ENCODE measurements at regions not wholly inside any gene's neighbourhood (a gene's known extent, or its start where the extent isn't known, plus 50 kb on each side); places are given as distances from the start of the nearest gene placed in this dataset.

DNA sequence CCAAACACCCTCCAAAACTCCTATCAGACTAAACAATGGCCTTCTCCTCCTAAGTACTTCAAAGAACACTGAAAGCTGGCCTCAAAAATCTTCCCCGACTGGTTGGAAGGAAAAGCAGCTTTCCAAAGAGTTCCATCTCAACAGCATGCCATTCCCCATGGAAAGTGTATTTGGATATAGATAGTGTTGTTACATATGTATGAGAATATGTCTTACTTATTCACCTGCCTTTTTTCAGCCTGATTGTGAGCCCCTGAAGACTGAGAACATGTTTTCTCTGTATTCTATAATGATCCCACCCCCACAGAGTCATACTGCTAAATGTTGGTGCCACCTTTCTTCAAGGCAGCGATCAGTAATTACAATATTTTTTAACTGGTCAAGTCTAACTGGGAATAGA is 185.4 kb upstream of the G2E3 start:
- no peak for DNase-seq
- Histone ChIP-seq H3K4me1 (no peaks in the 10 kb centered on the region), H3K4me3 (no peak overlapping the region), H3K27ac (no peak overlapping the region), H3K9me3 (no peaks in the 10 kb centered on the region), H3K27me3 (peaks cover 0 to 3% (median 0%) of the 10 kb centered on the region in 4 donors), H3K36me3 (no peaks in the 10 kb centered on the region)
- intact Hi-C loops (cut with DNase I), result no loop called here
- 58 to 72% methylated on average over 2 of the region's 2 CpGs for WGBS, 2 donors
- TF ChIP-seq POLR2A (IDR thresholded peaks at IDR 0.05), result no peak
- TF ChIP-seq, protein P1, sequence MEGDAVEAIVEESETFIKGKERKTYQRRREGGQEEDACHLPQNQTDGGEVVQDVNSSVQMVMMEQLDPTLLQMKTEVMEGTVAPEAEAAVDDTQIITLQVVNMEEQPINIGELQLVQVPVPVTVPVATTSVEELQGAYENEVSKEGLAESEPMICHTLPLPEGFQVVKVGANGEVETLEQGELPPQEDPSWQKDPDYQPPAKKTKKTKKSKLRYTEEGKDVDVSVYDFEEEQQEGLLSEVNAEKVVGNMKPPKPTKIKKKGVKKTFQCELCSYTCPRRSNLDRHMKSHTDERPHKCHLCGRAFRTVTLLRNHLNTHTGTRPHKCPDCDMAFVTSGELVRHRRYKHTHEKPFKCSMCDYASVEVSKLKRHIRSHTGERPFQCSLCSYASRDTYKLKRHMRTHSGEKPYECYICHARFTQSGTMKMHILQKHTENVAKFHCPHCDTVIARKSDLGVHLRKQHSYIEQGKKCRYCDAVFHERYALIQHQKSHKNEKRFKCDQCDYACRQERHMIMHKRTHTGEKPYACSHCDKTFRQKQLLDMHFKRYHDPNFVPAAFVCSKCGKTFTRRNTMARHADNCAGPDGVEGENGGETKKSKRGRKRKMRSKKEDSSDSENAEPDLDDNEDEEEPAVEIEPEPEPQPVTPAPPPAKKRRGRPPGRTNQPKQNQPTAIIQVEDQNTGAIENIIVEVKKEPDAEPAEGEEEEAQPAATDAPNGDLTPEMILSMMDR (IDR thresholded peaks at IDR 0.05), result no peak

DNA sequence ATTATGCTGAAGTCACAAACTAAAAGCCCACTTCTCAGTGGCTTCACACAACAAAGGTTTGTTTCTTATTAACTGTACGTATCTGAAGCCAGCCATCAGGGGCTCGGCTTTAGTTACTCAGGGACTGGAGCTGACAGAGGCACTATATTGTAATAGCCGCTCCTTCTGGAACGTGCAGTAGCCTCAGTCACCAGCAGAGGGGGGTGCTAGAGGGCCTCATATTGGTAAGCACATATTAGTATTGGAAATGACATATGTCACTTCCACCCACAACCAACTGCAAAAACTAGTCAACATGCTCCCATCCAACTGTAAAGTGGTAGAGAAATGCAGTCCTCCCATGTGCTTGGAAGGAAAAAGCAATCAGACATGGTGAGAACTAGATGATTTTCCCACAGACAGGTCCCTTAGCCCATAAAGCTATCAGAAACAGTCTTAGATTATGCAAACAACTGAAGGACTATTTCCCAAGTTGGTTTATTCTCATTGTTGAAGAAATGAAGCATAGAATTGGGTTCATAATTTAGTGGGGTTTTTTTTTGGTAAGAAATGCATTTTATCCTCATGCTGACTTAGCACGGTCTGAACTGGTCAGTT is 183.6 kb upstream of the G2E3 start:
- Histone ChIP-seq H3K27me3 (peaks cover 0 to 3% (median 0%) of the 10 kb centered on the region in 4 donors), H3K9me3 (no peaks in the 10 kb centered on the region), H3K4me1 (no peaks in the 10 kb centered on the region), H3K36me3 (no peaks in the 10 kb centered on the region), H3K27ac (no peak overlapping the region), H3K4me3 (no peak overlapping the region)
- TF ChIP-seq, protein P1 (IDR thresholded peaks at IDR 0.05), result peak in 5 of 6 experiments; percentile 54 to 72 (median 63)
- TF ChIP-seq POLR2A (IDR thresholded peaks at IDR 0.05), result no peak
- intact Hi-C loops (cut with DNase I), result no loop called here
- DNase-seq, result no peak
- 28 to 54% methylated on average over 4 to 5 of the region's 5 CpGs for WGBS, 2 donors

DNA sequence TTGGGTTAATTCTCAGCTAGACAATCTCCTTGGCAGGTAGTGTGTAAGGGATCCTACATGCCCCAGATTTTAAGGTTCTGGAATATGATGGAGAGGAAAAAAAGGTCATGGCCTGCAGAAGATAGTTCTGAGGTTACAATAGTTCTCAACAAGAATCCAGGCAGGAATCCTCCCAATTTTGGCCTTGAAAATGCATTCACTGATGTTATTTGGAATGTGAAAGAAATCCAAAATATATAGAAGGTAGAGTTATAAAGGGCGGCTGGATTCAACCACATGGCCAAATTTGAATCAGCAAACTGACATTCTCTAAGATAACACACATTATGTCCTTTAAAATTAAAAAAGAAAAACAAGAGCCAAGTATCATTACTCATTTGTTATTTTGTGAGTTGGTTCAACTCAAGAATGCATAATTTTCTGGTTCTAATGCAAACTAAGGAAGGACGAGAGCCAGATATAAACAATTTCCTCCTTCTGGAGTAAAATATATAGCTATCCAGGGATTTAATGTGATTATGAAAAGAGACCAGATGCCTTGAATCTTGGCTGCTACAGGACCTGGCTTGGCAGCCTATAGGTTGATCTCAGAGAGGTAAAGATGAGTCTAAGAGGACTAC is 177.0 kb upstream of the G2E3 start:
- H3K4me3 ChIP-seq, result no peak overlapping the region
- no peak overlapping the region for H3K27ac ChIP-seq
- intact Hi-C loops (cut with DNase I), result no loop called here
- H3K9me3 ChIP-seq, result no peaks in the 10 kb centered on the region
- TF ChIP-seq, protein P1 (IDR thresholded peaks at IDR 0.05), result no peak
- TF ChIP-seq POLR2A (IDR thresholded peaks at IDR 0.05), result no peak
- 55 to 63% methylated on average over 2 of the region's 2 CpGs for WGBS, 2 donors
- no peaks in the 10 kb centered on the region for H3K36me3 ChIP-seq
- no peak for DNase-seq
- H3K4me1 ChIP-seq, result no peaks in the 10 kb centered on the region
- H3K27me3 ChIP-seq, result no peaks in the 10 kb centered on the region

DNA sequence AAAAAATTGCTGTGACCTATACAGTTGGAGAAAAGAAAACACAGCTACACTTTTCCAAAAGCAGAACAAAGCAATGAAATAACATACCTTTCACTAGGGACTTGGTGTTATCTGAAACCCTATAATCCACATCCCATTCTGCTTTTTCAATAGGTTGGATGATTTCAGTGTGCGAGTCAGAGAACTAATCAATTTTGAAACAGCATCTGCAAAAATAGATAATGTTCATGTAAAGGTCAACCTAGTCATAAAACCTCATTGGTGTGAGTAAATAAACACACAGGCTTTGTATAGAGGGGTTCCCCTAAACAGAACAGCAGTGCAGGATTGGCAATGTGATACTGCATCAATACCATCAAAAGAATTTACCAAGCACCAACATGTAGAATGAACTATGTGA is 173.0 kb upstream of the G2E3 start:
- intact Hi-C loops (cut with DNase I), result no loop called here
- WGBS, 2 donors, result 62 to 76% methylated on average over 1 of the region's 1 CpG
- no peaks in the 10 kb centered on the region for H3K9me3 ChIP-seq
- no peak for DNase-seq
- no peak overlapping the region for H3K27ac ChIP-seq
- no peak overlapping the region for H3K4me3 ChIP-seq
- TF ChIP-seq POLR2A (IDR thresholded peaks at IDR 0.05), result no peak
- TF ChIP-seq, protein P1 (IDR thresholded peaks at IDR 0.05), result no peak
- no peaks in the 10 kb centered on the region for H3K36me3 ChIP-seq
- H3K27me3 ChIP-seq, result no peaks in the 10 kb centered on the region
- peaks cover 0 to 8% (median 0%) of the 10 kb centered on the region in 3 donors for H3K4me1 ChIP-seq

DNA sequence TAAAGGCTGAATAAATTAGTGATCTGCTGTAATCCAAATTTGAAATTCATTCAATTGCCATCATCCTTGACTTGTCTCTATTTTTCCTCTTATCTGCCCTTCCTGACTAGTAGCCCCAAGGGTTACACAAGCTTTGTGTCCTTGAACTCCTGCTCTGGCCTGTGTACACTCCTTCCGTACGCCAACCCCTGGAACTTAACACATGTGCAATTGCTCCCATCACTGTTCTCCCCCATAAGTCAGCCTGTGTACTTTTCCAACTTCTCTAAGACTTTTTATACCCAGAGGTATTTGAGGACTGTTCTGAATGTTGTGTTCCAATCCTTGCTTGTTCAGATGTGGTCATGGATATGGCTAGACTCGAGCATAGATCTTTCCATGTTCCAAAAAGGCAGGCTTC is 171.1 kb upstream of the G2E3 start:
- WGBS, 2 donors, result 71 to 72% methylated on average over 3 of the region's 3 CpGs
- intact Hi-C loops (cut with DNase I), result no loop called here
- no peak for DNase-seq

More for the DNA sequence above, 171.1 kb upstream of the G2E3 start:
- no peak for TF ChIP-seq POLR2A (IDR thresholded peaks at IDR 0.05)
- TF ChIP-seq, protein P1 (IDR thresholded peaks at IDR 0.05), result no peak
- no peaks in the 10 kb centered on the region for H3K27me3 ChIP-seq
- peaks cover 0 to 8% (median 0%) of the 10 kb centered on the region in 3 donors for H3K4me1 ChIP-seq
- no peak overlapping the region for H3K4me3 ChIP-seq
- no peak overlapping the region for H3K27ac ChIP-seq
- no peaks in the 10 kb centered on the region for H3K36me3 ChIP-seq
- H3K9me3 ChIP-seq, result no peaks in the 10 kb centered on the region

Data from esophagus squamous epithelium (tissue), 5 donors.